GM04503 (cell line): ENCODE measurements at regions not wholly inside any gene's neighbourhood (a gene's known extent, or its start where the extent isn't known, plus 50 kb on each side); places are given as distances from the start of the nearest gene placed in this dataset.
"Not testable (repeated sequence)": the region's sequence is repeated elsewhere in the genome, so short reads cannot be mapped to it uniquely, and the experiment has no call there.

Experiments used
- DNase-seq: peaks from one replicate; pipeline ENCODE4 v3.0.0-alpha.2; 2012; ENCODE audit warnings: low read depth

- DNase-seq, result no peak
Measured at GRCh38 chr13:59360108-59360507, 803.6 kb downstream of the DIAPH3 start.

GRCh38 chr13:59360916-59361315 lies 802.8 kb downstream of the DIAPH3 start:
- DNase-seq, result no peak

- DNase-seq, result no peak
Measured at GRCh38 chr13:59363313-59363712, 800.4 kb downstream of the DIAPH3 start.

- DNase-seq, result no peak
Measured at GRCh38 chr13:59363947-59364346, 799.8 kb downstream of the DIAPH3 start.

- no peak for DNase-seq
Measured at GRCh38 chr13:59364641-59365085, 799.1 kb downstream of the DIAPH3 start.

GRCh38 chr13:59367467-59367866 lies 796.3 kb downstream of the DIAPH3 start:
- no peak for DNase-seq

GRCh38 chr13:59367904-59368303 lies 795.8 kb downstream of the DIAPH3 start:
- DNase-seq, result no peak

- DNase-seq, result no peak
Measured at GRCh38 chr13:59368693-59369092, 795.0 kb downstream of the DIAPH3 start.

GRCh38 chr13:59371229-59371628 lies 792.5 kb downstream of the DIAPH3 start:
- no peak for DNase-seq

- DNase-seq, result no peak
Measured at GRCh38 chr13:59373341-59373740, 790.4 kb downstream of the DIAPH3 start.

GRCh38 chr13:59374691-59375090 lies 789.0 kb downstream of the DIAPH3 start:
- no peak for DNase-seq

- no peak for DNase-seq
Measured at GRCh38 chr13:59384154-59384553, 779.6 kb downstream of the DIAPH3 start.

GRCh38 chr13:59391696-59392095 lies 772.0 kb downstream of the DIAPH3 start:
- peak; percentile 7 for DNase-seq

GRCh38 chr13:59392328-59392727 lies 771.4 kb downstream of the DIAPH3 start:
- no peak for DNase-seq

GRCh38 chr13:59394496-59394895 lies 769.2 kb downstream of the DIAPH3 start:
- DNase-seq, result no peak

GRCh38 chr13:59398127-59398526 lies 765.6 kb downstream of the DIAPH3 start:
- no peak for DNase-seq

GRCh38 chr13:59398661-59399060 lies 765.1 kb downstream of the DIAPH3 start:
- no peak for DNase-seq

- DNase-seq, result no peak
Measured at GRCh38 chr13:59399513-59399912, 764.2 kb downstream of the DIAPH3 start.

GRCh38 chr13:59404331-59404730 lies 759.4 kb downstream of the DIAPH3 start:
- DNase-seq, result no peak

GRCh38 chr13:59407251-59407650 lies 756.5 kb downstream of the DIAPH3 start:
- DNase-seq, result not testable (repeated sequence)

GRCh38 chr13:59408738-59409137 lies 755.0 kb downstream of the DIAPH3 start:
- DNase-seq, result no peak

GRCh38 chr13:59409211-59409610 lies 754.5 kb downstream of the DIAPH3 start:
- DNase-seq, result no peak

- no peak for DNase-seq
Measured at GRCh38 chr13:59409634-59410200, 754.0 kb downstream of the DIAPH3 start.

GRCh38 chr13:59413126-59413525 lies 750.6 kb downstream of the DIAPH3 start:
- DNase-seq, result no peak

- DNase-seq, result no peak
Measured at GRCh38 chr13:59414006-59414405, 749.7 kb downstream of the DIAPH3 start.
